Prostate gland (tissue), 2 donors: ENCODE measurements at regions not wholly inside any gene's neighbourhood (a gene's known extent, or its start where the extent isn't known, plus 50 kb on each side); places are given as distances from the start of the nearest gene placed in this dataset.

Experiments
- POLR2A ChIP-seq: fragments of 450-650 bp; IDR thresholded peaks from one replicate; pipeline ENCODE4 v1.6.1; 2016; ENCODE audit warnings: antibody characterized with exemption, mild to moderate bottlenecking
- TF ChIP-seq, protein P1 (sequence below), 4 experiments: fragments of 200-600 bp in 2 of 4; fragments of 450-650 bp in 2 of 4; sonication (generic) in 2 of 4; IDR thresholded peaks; 1 replicate in 3 of 4; 2 replicates in 1 of 4; pipeline ENCODE4 v1.5.1; 2016 to 2019; ENCODE audit warnings: antibody characterized with exemption in 4 of 4, mild to moderate bottlenecking in 2 of 4, moderate library complexity in 2 of 4

DNA sequence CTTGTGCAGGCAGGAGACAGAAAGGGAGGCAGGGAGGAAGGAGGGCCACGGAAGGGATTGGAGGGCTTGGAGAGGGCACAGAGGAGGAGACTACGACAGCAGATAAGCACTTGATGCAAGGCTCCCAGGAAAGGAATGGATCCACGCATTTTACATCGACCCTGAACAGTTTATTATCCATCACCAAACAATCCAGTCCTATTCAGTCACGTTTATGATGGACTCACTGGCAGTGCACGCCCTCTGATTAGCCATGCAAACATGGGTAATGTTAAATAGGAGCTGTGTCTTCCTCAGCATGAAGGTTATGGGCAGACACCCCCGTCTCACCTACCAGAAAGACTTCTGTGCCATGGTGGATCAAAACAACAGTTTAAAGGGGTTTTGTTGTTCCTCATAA, 80.2 kb upstream of the SNRK start:
- TF ChIP-seq, protein P1, sequence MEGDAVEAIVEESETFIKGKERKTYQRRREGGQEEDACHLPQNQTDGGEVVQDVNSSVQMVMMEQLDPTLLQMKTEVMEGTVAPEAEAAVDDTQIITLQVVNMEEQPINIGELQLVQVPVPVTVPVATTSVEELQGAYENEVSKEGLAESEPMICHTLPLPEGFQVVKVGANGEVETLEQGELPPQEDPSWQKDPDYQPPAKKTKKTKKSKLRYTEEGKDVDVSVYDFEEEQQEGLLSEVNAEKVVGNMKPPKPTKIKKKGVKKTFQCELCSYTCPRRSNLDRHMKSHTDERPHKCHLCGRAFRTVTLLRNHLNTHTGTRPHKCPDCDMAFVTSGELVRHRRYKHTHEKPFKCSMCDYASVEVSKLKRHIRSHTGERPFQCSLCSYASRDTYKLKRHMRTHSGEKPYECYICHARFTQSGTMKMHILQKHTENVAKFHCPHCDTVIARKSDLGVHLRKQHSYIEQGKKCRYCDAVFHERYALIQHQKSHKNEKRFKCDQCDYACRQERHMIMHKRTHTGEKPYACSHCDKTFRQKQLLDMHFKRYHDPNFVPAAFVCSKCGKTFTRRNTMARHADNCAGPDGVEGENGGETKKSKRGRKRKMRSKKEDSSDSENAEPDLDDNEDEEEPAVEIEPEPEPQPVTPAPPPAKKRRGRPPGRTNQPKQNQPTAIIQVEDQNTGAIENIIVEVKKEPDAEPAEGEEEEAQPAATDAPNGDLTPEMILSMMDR (IDR thresholded peaks at IDR 0.05) = no peak
- no peak for TF ChIP-seq POLR2A
